Left ventricle myocardium inferior (tissue), 1 donor: ENCODE measurements at regions not wholly inside any gene's neighbourhood (a gene's known extent, or its start where the extent isn't known, plus 50 kb on each side); places are given as distances from the start of the nearest gene placed in this dataset.

ENCODE experiments used
- DNase-seq: peaks from one replicate; pipeline ENCODE4 v3.0.0-alpha.2; 2020
- H3K27ac ChIP-seq: fragments of 200-600 bp; replicated peaks from 2 replicates; pipeline ENCODE4 v1.8.0; 2021
- H3K27me3 ChIP-seq: fragments of 200-600 bp; 2 replicates; pipeline ENCODE4 v1.8.0; 2021; ENCODE audit warnings: low read depth
- H3K36me3 ChIP-seq: fragments of 200-600 bp; 2 replicates; pipeline ENCODE4 v1.8.0; 2021
- H3K4me1 ChIP-seq: fragments of 200-600 bp; 2 replicates; pipeline ENCODE4 v1.8.0; 2021
- H3K4me3 ChIP-seq: fragments of 200-600 bp; 2 replicates; pipeline ENCODE4 v1.8.0; 2021; ENCODE audit warnings: mild to moderate bottlenecking, moderate library complexity
- H3K9me3 ChIP-seq: fragments of 200-600 bp; replicated peaks from 2 replicates; pipeline ENCODE4 v1.8.0; 2021
- intact Hi-C: fragments of 100-400 bp; cut with micrococcal nuclease; formaldehyde crosslinking; loops from one replicate; pipeline ENCODE4 v1.11.0; 2022
- TF ChIP-seq, protein P1 (sequence below): fragments of 200-600 bp; IDR thresholded peaks from 2 replicates; pipeline ENCODE4 v1.8.0; 2021; ENCODE audit warnings: antibody characterized with exemption, mild to moderate bottlenecking, borderline replicate concordance
- donor health status: DM: no; HTN: yes; CAD: no; lungs with severe emphysema.

DNA sequence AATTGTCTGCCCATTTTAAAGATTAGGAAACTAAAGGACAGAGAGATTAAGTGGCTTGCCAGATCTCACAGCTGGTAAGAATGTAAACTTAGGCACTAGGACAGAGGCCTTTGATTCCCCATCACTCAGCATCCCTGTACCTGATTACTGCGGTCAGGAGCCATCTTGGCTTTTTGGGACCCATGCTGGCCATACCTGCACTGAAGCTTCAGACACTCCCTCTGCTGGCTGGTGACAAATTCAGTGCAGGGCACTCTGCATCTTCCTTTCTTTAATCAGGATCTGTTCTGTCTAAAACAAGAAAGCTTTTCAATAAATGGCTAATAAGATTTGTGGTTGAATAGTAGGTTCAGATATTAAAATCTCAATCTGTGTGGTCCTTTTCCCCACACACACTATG lies 215.5 kb upstream of the RORB start:
- Histone ChIP-seq H3K4me1 (no peaks in the 10 kb centered on the region), H3K27ac (no peak overlapping the region), H3K4me3 (no peak overlapping the region), H3K36me3 (no peaks in the 10 kb centered on the region), H3K27me3 (no peaks in the 10 kb centered on the region), H3K9me3 (no peaks in the 10 kb centered on the region)
- intact Hi-C loops: no loop called here
- DNase-seq: no peak
- TF ChIP-seq, protein P1, sequence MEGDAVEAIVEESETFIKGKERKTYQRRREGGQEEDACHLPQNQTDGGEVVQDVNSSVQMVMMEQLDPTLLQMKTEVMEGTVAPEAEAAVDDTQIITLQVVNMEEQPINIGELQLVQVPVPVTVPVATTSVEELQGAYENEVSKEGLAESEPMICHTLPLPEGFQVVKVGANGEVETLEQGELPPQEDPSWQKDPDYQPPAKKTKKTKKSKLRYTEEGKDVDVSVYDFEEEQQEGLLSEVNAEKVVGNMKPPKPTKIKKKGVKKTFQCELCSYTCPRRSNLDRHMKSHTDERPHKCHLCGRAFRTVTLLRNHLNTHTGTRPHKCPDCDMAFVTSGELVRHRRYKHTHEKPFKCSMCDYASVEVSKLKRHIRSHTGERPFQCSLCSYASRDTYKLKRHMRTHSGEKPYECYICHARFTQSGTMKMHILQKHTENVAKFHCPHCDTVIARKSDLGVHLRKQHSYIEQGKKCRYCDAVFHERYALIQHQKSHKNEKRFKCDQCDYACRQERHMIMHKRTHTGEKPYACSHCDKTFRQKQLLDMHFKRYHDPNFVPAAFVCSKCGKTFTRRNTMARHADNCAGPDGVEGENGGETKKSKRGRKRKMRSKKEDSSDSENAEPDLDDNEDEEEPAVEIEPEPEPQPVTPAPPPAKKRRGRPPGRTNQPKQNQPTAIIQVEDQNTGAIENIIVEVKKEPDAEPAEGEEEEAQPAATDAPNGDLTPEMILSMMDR: no peak

DNA sequence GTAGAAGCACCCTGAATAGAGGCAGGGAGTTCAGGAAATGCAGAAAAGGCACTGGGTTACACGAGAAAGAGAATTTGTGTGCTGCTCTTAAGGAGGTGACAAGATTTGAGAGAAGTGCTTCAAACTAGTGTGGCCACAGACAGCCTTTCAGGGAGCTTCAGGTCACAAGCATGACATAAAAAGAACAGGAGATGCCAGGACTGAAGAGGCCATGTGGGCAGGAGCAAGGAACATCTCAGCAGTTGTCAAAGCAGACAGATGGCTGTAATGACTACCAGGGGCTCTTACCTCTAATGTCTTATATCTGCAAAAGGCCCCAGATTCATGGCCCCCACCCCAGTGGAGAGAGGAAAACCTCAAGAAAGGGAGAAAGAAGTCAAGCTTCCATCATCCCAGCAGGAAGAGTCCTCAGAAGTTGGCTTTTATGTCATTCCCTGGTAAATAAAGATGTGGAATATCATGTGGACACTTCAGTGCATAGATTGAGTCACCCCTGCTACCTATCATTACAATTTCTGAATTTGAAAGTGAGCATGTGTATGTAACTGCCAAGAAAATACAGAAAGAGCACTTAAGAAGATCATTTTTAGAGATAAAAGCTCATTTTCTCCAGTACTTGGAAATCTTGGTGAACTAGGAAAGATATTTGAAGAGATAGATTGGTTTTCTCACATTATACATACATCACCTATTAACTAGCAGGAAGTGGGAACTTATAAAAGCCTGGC lies 214.4 kb upstream of the RORB start:
- DNase-seq: no peak
- H3K36me3 ChIP-seq: no peaks in the 10 kb centered on the region
- intact Hi-C loops: no loop called here
- no peaks in the 10 kb centered on the region for H3K4me1 ChIP-seq
- H3K4me3 ChIP-seq: no peak overlapping the region
- H3K27me3 ChIP-seq: no peaks in the 10 kb centered on the region
- no peaks in the 10 kb centered on the region for H3K9me3 ChIP-seq
- TF ChIP-seq, protein P1: no peak
- H3K27ac ChIP-seq: no peak overlapping the region

GRCh38 chr9:74284581-74285450 lies 212.3 kb upstream of the RORB start:
- no peaks in the 10 kb centered on the region for H3K27me3 ChIP-seq

GRCh38 chr9:74293479-74293878 lies 203.7 kb upstream of the RORB start:
- DNase-seq: no peak
- Histone ChIP-seq H3K9me3 (no peaks in the 10 kb centered on the region), H3K27ac (no peak overlapping the region), H3K4me3 (no peak overlapping the region), H3K27me3 (no peaks in the 10 kb centered on the region), H3K36me3 (no peaks in the 10 kb centered on the region), H3K4me1 (no peaks in the 10 kb centered on the region)
- intact Hi-C loops: no loop called here
- TF ChIP-seq, protein P1: no peak

More at GRCh38 chr9:74284581-74285450, 212.3 kb upstream of the RORB start:
- Histone ChIP-seq H3K36me3 (no peaks in the 10 kb centered on the region), H3K4me3 (no peak overlapping the region), H3K9me3 (no peaks in the 10 kb centered on the region), H3K4me1 (no peaks in the 10 kb centered on the region), H3K27ac (no peak overlapping the region)
- intact Hi-C loops: no loop called here
- DNase-seq: no peak
- TF ChIP-seq, protein P1: no peak

DNA sequence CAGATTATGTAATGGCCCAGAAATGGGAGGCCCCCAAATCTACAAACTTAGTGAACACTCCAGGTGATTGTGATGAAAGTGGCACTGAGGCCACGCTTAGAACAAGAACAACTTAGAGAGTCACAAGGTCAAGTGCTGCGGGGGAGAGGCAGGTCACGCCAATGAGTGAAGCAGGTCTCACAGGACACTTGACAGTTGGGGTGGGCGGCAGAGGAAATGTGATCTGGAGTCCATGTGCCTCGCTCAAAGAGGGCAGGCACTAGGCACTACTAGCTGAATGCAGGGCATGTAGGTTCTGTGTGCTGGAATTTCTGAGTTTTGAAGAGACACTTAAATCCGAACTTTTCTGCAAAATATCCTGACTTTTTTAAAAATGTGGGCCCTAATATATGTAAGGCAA lies 193.2 kb upstream of the RORB start:
- Histone ChIP-seq H3K9me3 (no peaks in the 10 kb centered on the region), H3K27ac (no peak overlapping the region), H3K4me1 (no peaks in the 10 kb centered on the region), H3K4me3 (no peak overlapping the region), H3K36me3 (no peaks in the 10 kb centered on the region), H3K27me3 (no peaks in the 10 kb centered on the region)
- intact Hi-C loops: no loop called here
- TF ChIP-seq, protein P1: no peak
- no peak for DNase-seq
